Right ventricle myocardium inferior (tissue), 1 donor: ENCODE measurements at regions not wholly inside any gene's neighbourhood (a gene's known extent, or its start where the extent isn't known, plus 50 kb on each side); places are given as distances from the start of the nearest gene placed in this dataset.
A peak's percentile ranks its signal among the peaks of the same experiment; 100 is the strongest.

Experiments used
- ATAC-seq: fragments of 200-7000 bp; cut with Tn5 transposase; one replicate; pipeline ENCODE4 v1.9.1; 2020; ENCODE audit warnings: mild to moderate bottlenecking, moderate library complexity
- DNase-seq: peaks from one replicate; pipeline ENCODE4 v3.0.0; 2021; ENCODE audit errors: missing footprints
- intact Hi-C: fragments of 100-400 bp; cut with DNase I; formaldehyde crosslinking; loops from one replicate; pipeline ENCODE4 v1.11.0; 2022
- donor health status: DM: no; HTN: yes; CAD: no; lungs with severe emphysema.

GRCh38 chr6:2482773-2483172 is 237.4 kb upstream of the GMDS start:
- no peak for DNase-seq
- ATAC-seq = no peak
- intact Hi-C loops = no loop called here

- no peak for DNase-seq
- intact Hi-C loops = loop anchor here (2.0 kb wide), 1 partner anchor 151 kb away; no protein-coding TSS in a partner anchor
- no peak for ATAC-seq
Measured at GRCh38 chr6:2481307-2481706, 235.9 kb upstream of the GMDS start.

- intact Hi-C loops = loop anchor here (2.0 kb wide), 1 partner anchor 152 kb away; no protein-coding TSS in a partner anchor
Measured at GRCh38 chr6:2480267-2480966, 235.0 kb upstream of the GMDS start.

DNA sequence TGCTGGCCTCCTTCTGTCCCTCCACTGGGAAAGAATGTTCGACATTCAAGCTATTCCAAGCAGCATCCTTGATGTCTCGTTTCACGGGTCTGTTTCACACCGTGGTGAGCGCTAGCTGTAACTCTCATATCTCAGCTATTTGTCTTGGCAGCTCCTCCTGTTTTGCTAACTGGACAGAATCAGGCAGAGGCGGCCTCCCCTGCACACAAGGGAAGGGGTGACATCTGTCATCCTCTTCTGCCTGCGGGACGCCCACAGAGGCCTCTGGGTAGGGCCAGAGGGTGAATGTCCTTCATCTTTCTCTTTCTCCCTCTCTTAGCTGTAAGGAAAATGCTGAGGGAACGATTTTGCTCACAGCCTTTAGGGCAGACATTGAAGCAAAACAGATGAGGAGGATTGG is 232.8 kb upstream of the GMDS start:
- no peak for DNase-seq
- ATAC-seq = peak; percentile 58
- intact Hi-C loops = no loop called here

More at GRCh38 chr6:2480267-2480966, 235.0 kb upstream of the GMDS start:
- DNase-seq = no peak
- peak; percentile 90 for ATAC-seq

DNA sequence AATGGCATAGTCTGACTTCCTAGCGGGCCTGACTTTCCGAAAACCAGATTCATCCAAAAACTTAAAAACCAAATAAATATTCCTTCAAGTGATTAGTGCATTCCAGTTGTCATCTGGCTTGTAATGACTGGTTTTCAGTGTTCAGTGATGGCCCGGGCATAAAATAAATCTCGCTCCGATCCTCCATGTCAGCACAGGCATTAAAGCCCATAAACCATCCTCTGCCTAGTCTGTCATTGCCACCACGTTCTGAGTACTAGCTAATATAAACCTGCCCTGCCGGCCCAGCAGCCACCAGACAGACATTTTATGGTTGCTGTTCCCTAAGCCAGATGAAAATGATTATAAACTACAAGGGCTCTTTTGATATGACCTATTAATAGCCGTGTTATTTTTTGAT is 232.3 kb upstream of the GMDS start:
- DNase-seq (no peak), ATAC-seq (no peak)
- intact Hi-C loops = no loop called here

DNA sequence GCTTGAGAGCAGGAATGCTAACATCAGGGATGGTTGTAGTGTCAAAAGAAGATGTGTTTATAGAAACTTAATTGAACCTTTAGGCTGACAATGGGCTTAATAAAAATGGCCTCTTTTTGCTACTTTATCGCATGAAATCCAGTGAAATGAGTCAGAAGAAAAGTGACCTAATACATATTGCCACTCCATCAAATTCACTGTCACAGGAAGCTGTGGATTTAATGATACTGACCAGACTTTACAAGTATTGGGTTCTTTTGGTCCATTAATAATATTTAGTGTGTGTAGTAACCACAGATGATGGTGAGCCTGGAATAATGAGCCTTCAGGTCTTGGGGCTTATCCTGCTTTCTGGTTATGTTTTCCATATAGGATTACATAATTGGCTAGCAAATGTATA is 231.8 kb upstream of the GMDS start:
- intact Hi-C loops = no loop called here
- ATAC-seq (no peak), DNase-seq (no peak)

DNA sequence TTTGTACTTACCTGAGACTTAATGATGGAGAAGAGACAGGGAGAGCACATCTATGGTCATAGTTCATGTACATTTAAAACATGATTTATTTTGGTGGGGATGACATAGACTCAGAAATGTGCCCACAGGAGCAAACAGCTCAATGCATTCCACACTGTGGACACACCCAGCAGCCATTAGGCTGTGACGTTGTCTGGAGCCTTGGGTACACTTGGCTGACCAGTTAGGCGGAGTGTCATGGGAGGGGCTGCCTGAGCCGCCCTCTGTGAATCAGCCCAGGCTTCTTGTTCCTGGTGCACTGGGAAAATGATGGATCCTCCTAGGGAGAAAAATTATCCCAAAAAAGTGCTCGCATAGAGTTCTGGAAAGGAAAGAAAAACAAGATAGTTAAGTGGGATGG is 231.0 kb upstream of the GMDS start:
- no peak for ATAC-seq
- no peak for DNase-seq
- intact Hi-C loops = no loop called here

DNA sequence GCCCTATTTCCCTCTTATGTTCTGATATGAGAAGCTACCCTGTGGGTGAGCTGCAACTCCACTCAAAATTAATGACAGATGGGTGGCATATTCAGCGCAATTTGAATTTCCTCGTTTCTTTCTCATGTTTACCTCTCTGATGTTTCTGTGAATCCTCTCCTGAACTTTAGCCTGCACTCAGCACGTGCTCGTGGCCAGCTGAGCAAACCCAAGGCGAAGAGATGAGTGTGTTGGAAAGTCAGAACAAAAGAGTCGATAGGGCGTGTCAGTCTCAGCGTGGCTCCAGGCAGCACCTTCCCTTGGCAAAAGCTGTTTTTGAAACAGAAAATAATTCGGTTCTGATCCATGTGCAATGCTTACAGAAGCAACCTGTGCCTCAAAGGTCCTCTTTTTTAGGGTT is 226.1 kb upstream of the GMDS start:
- no peak for DNase-seq
- intact Hi-C loops = no loop called here
- no peak for ATAC-seq

DNA sequence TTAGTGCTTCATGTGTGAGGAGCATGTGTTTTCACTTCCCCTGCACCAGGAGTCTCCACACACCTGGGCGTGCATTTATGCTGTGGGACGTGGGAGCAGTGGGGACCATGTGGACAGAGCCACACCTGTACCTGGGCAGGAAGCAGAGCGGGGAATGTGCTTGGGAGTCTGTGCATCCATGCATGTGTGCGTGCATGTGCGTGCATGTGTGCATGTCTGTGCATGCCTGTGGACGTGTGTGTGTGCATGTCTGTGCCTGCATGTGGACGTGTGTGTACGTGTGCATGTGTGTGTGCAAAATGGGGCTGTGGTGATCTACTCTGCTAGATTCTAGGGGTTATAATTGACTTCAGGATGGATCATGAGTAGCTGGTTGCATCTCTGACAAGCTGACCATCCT is 224.0 kb upstream of the GMDS start:
- no peak for ATAC-seq
- DNase-seq = no peak
- intact Hi-C loops = no loop called here

DNA sequence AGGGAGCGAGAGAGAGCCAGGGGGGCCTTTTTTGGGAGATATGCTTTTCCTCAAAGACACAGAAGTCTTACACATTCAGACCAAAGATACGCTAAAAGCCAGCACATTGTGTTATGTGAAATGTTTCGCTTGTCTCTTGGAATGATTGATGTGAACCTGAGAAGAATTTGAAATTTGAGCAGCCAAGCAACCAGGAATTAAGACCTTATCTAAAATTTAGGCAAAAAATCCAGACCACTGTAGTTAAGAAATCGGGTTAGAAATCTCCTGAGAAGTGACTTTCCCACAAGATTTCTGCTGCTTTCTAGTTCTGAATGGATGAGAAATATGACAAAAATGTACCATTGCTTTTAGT is 223.2 kb upstream of the GMDS start:
- ATAC-seq = no peak
- intact Hi-C loops = no loop called here
- DNase-seq = no peak

DNA sequence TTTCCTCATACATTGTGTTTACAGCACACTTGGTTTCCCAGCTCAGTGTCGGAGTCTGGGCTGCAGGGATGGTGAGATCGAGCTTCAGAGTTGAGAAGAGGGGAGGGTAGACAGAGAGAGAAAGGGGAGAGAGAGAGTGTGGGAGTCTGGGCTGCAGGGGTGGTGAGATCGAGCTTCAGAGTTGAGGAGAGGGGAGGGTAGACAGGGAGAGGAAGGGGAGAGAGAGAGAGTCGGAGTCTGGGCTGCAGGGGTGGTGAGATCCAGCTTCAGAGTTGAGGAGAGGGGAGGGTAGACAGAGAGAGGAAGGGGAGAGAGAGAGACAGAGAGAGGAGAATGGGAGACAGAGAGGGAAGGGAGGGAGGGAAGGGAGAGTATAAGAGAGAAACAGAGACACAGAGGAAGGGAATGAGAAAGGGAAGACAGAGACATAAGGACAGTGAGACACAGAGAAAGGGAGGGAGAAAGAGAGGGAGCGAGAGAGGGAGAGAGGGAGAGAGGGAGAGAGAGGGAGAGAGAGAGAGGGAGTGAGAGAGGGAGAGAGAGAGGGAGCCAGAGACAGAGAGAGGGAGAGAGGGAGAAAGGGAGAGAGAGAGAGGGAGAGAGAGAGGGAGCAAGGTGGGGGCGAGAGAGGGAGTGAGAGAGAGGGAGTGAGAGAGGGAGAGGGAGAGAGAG is 222.7 kb upstream of the GMDS start:
- intact Hi-C loops = no loop called here
- ATAC-seq (no peak), DNase-seq (no peak)

- DNase-seq (no peak), ATAC-seq (no peak)
- intact Hi-C loops = no loop called here
Measured at GRCh38 chr6:2465336-2465735, 219.9 kb upstream of the GMDS start.

- DNase-seq (no peak), ATAC-seq (no peak)
- intact Hi-C loops = no loop called here
Measured at GRCh38 chr6:2464641-2465040, 219.2 kb upstream of the GMDS start.

DNA sequence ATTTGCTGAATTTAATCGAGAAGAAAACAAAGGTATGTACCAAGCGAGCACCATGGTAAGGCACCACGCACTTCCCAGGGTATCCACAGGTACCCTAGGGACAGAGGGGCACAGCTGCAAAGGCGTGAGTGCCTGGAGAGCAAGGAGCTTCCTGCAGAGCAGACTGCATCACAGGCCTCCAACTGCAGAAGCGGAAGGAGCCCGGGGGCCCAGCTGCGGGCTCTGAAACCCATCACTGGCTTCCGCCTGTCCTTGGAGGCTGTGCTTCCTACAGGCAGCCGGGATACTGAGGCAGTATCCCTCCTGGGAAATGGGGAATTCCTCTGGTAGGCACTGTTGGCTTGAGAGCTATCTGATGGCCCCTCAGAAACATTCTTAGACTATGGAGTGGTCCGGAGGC is 217.4 kb upstream of the GMDS start:
- DNase-seq (no peak), ATAC-seq (no peak)
- intact Hi-C loops = no loop called here

- ATAC-seq (no peak), DNase-seq (no peak)
- intact Hi-C loops = no loop called here
Measured at GRCh38 chr6:2460216-2460745, 214.9 kb upstream of the GMDS start.

DNA sequence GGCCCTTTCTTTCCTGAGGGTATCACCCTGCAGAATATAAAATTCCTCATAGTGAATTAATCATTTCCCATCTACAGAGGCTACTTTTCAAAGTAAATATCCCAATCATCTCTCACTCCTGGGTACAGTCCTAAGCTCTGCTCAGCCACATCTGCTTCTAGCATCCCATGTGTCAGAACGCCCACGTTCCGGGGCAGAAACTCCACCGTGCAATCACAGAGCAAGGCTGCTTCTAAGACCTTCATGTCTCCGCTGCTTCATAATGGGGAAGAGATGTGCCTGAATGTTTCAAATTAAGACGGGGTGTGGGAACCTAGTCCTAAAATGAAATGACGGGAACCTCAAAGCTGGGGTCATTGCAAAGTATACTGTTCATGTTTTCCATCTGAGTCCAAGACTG is 208.8 kb upstream of the GMDS start:
- DNase-seq = no peak
- no peak for ATAC-seq
- intact Hi-C loops = no loop called here

GRCh38 chr6:2450546-2450945 is 205.1 kb upstream of the GMDS start:
- no peak for DNase-seq
- peak; percentile 90 for ATAC-seq
- intact Hi-C loops = no loop called here

GRCh38 chr6:2449572-2449940 is 204.2 kb upstream of the GMDS start:
- ATAC-seq (no peak), DNase-seq (no peak)
- intact Hi-C loops = loop anchor here (2.0 to 5.0 kb wide), 3 partner anchors 183 to 847 kb away; no protein-coding TSS in a partner anchor

- ATAC-seq = no peak
- no peak for DNase-seq
- intact Hi-C loops = loop anchor here (2.0 to 5.0 kb wide), 3 partner anchors 184 to 847 kb away; no protein-coding TSS in a partner anchor
Measured at GRCh38 chr6:2448826-2449571, 203.6 kb upstream of the GMDS start.

DNA sequence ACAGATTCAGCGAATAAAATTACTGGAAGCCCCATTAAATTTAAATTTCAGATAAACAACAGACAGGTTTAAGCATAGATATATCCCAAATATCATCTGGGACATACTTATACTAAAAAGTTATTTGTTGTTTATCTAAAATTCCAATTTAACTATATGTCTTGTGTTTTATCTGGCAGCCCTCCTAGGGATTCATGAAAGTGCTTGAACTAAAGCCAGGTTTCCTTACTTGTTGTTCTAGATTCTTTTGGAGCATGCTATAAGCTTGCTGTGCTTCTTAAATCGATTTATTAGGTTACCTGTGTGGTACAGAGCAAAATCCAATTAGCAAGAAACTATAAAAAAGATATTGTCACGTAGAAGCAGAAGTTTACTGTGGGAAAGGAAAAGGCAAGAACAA is 202.5 kb upstream of the GMDS start:
- no peak for DNase-seq
- no peak for ATAC-seq
- intact Hi-C loops = loop anchor here (2.0 to 5.0 kb wide), 3 partner anchors 185 to 846 kb away; no protein-coding TSS in a partner anchor
